Spleen (tissue), 7 donors: ENCODE measurements at regions not wholly inside any gene's neighbourhood (a gene's known extent, or its start where the extent isn't known, plus 50 kb on each side); places are given as distances from the start of the nearest gene placed in this dataset.

Source experiments
- CTCF ChIP-seq, 11 experiments: fragments of 200-600 bp in 7 of 11; fragments of 450-650 bp in 4 of 11; sonication (generic) in 4 of 11; IDR thresholded peaks in 8 of 11; conservative IDR thresholded peaks in 3 of 11; 1 replicate in 7 of 11; 2 replicates in 4 of 11; pipeline versions ENCODE4 v1.4.0 to v1.8.0; 2016 to 2021; ENCODE audit warnings: antibody characterized with exemption in 11 of 11, inconsistent platforms in 4 of 11, mild to moderate bottlenecking in 1 of 11
- POLR2AphosphoS5 ChIP-seq, 3 donors: sonication (generic); formaldehyde crosslinking; IDR thresholded peaks; one replicate each; pipeline ENCODE4 v1.5.1; 2017; ENCODE audit warnings: antibody characterized with exemption in 3 of 3
- donor health status: DM: no; HTN: no; CAD: no; lungs with moderate emphysema.
- donor health status: DM: no; HTN: no; CAD: no.
- donor health status: DM: no; HTN: no; CAD: no.

- TF ChIP-seq CTCF (IDR thresholded peaks at IDR 0.05 in 8 of 11, conservative IDR thresholded peaks at IDR 0.05 in 3 of 11) = no peak
- TF ChIP-seq POLR2AphosphoS5 (IDR thresholded peaks at IDR 0.05) = no peak
These were observed 344.9 kb downstream of the LPIN1 start for GRCh38 chr2:12091201-12091806.
